ENCODE measurements at regions not wholly inside any gene's neighbourhood (a gene's known extent, or its start where the extent isn't known, plus 50 kb on each side); places are given as distances from the start of the nearest gene placed in this dataset.

DNA sequence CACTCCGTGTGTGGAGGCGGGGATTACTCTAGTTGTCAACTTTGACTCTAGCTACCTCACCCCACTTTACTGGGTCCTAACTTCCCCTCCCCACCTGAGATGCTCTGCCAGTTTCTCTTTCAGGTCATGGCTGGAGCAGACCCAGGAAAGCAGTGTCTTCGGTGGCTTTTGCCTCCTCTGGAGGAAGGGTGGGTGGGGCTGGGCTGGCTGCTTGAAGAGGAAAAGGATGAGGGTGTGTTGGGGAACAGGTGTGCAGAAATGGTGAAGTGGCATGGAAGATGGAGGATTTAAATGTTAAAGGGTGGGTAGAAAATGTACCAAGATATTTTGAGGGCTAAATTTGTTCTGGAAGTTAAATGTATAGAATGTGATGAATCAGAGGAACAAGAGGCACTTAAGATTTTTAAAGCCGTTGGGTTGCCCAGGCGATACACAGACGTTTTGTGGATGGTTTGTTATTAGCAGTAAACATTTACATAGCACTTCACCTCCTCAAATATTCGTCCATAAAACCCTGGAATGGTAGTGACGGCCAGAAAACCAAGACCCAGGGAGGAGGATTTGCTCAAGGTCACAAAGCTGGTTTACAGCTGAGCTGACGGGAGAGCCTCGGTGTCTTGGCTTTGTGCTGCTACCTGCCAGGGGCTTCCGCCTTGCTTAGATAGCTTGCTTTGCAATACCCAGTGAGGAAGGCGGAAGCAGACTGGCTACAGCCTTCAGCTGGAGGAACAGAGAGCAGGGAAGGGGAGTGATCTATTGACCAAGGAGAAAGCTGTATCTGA, 72.2 kb upstream of the PRMT8 start:
- TF ChIP-seq POLR2AphosphoS5 (IDR thresholded peaks at IDR 0.05; ENCODE audit: low read depth), result no peak
- TF ChIP-seq, protein P1, sequence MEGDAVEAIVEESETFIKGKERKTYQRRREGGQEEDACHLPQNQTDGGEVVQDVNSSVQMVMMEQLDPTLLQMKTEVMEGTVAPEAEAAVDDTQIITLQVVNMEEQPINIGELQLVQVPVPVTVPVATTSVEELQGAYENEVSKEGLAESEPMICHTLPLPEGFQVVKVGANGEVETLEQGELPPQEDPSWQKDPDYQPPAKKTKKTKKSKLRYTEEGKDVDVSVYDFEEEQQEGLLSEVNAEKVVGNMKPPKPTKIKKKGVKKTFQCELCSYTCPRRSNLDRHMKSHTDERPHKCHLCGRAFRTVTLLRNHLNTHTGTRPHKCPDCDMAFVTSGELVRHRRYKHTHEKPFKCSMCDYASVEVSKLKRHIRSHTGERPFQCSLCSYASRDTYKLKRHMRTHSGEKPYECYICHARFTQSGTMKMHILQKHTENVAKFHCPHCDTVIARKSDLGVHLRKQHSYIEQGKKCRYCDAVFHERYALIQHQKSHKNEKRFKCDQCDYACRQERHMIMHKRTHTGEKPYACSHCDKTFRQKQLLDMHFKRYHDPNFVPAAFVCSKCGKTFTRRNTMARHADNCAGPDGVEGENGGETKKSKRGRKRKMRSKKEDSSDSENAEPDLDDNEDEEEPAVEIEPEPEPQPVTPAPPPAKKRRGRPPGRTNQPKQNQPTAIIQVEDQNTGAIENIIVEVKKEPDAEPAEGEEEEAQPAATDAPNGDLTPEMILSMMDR (IDR thresholded peaks at IDR 0.05; ENCODE audit: insufficient read depth, low read length), result no peak
- TF ChIP-seq, protein P2, sequence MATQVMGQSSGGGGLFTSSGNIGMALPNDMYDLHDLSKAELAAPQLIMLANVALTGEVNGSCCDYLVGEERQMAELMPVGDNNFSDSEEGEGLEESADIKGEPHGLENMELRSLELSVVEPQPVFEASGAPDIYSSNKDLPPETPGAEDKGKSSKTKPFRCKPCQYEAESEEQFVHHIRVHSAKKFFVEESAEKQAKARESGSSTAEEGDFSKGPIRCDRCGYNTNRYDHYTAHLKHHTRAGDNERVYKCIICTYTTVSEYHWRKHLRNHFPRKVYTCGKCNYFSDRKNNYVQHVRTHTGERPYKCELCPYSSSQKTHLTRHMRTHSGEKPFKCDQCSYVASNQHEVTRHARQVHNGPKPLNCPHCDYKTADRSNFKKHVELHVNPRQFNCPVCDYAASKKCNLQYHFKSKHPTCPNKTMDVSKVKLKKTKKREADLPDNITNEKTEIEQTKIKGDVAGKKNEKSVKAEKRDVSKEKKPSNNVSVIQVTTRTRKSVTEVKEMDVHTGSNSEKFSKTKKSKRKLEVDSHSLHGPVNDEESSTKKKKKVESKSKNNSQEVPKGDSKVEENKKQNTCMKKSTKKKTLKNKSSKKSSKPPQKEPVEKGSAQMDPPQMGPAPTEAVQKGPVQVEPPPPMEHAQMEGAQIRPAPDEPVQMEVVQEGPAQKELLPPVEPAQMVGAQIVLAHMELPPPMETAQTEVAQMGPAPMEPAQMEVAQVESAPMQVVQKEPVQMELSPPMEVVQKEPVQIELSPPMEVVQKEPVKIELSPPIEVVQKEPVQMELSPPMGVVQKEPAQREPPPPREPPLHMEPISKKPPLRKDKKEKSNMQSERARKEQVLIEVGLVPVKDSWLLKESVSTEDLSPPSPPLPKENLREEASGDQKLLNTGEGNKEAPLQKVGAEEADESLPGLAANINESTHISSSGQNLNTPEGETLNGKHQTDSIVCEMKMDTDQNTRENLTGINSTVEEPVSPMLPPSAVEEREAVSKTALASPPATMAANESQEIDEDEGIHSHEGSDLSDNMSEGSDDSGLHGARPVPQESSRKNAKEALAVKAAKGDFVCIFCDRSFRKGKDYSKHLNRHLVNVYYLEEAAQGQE (IDR thresholded peaks at IDR 0.05; ENCODE audit: insufficient replicate concordance, low read depth), result no peak
- no peak for TF ChIP-seq SPI1 (IDR thresholded peaks at IDR 0.05; ENCODE audit: borderline replicate concordance, low read depth)
- no peak for TF ChIP-seq GABPA (IDR thresholded peaks at IDR 0.05; ENCODE audit: low read depth)

Data from HL-60 (cell line).